SH-SY5Y (cell line): ENCODE measurements at regions not wholly inside any gene's neighbourhood (a gene's known extent, or its start where the extent isn't known, plus 50 kb on each side); places are given as distances from the start of the nearest gene placed in this dataset.

Experiments used
- GATA2 ChIP-seq: IDR thresholded peaks from 2 replicates; pipeline ENCODE4 v1.6.1; 2011; ENCODE audit warnings: mild to moderate bottlenecking, low read depth, low read length
- GATA3 ChIP-seq: IDR thresholded peaks from 2 replicates; pipeline ENCODE4 v1.6.1; 2011; ENCODE audit warnings: low read depth, mild to moderate bottlenecking, low read length, moderate library complexity

- TF ChIP-seq GATA2 (no peak), GATA3 (no peak)
Measured at GRCh38 chr3:13249664-13250390, 170.3 kb downstream of the NUP210 start.
